GM21576 (cell line): ENCODE measurements at regions not wholly inside any gene's neighbourhood (a gene's known extent, or its start where the extent isn't known, plus 50 kb on each side); places are given as distances from the start of the nearest gene placed in this dataset.

Experiments
- ATAC-seq: cut with Tn5 transposase; IDR thresholded peaks from one replicate; pipeline ENCODE4 v1.9.1; 2021; ENCODE audit warnings: mild to moderate bottlenecking, moderate library complexity; ENCODE audit not compliant: unreplicated experiment

DNA sequence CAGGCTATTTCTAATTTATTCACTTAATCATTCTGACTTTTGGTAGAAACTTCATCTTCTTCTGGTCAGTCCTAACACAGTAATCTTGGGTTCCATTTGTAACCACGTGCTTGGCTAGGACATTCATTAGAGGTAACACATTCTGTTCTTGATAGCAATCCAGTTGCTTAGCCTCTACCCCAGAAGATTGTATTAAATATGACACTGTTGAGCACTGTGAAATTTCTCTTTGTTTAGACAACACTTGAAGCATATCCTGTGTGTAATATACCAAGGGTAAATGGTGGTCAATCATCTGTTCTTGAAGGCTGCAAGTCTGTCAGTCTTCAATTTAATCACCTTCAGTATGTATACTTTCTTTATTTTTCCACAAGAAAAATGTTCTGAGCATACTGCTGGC is 523.0 kb downstream of the ANKRD50 start:
- no peak for ATAC-seq

GRCh38 chr4:124191329-124191728 is 521.2 kb downstream of the ANKRD50 start:
- ATAC-seq, result no peak

GRCh38 chr4:124192544-124192943 is 520.0 kb downstream of the ANKRD50 start:
- no peak for ATAC-seq

DNA sequence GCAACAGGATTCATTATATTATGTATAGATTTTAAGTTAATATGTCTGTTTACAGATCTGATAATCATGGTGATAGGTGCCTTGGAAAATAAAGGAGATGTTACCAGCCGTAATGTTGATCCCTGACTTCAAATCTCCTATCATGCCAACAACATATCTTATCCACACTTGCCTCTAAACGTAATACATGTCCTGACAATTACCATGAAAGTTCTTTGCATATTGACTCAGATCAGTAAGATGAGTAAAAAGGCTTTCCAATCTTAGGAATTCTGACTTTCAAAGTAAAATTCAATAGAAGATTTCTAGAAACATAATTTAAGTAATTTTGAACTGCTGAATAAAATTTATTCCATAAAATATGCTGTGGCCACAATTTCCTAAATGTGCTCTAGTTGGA is 513.3 kb downstream of the ANKRD50 start:
- no peak for ATAC-seq

DNA sequence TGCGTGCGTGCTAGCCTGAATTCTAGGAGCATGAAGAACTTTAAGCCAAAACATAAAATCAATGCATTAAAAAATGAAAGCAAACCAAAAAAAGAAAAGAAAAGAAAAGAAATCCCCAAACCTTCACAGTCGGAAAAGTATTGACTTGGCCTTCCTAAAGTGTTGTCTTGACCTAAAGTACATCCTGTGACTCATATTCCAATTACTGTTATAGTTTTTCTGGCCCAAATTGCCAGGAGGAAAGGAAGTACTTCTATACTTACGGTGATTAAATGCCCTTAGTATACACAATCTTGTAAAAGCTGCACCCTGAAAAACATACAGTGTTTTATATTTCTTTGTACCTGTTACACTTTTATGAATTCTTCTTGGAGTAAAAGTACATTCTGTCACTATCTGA is 512.8 kb downstream of the ANKRD50 start:
- no peak for ATAC-seq

DNA sequence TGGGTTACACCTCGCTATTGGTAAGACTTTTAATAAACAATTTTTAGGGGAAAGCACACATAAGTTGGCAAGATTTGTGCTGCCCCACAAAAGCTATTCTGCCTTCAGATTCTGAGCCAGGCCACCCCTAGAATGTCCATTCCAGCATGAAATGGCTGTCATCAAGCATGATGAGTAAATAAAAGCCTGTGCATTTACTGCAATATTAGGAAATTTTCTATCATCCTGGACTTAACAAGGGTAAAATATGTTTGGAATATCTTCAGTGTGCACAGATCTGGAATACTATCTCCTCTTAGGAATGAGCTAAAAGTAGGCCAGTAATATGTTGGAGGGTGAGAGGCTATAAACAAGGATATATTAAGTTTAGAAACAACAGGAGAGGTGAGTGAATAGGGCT is 510.9 kb downstream of the ANKRD50 start:
- ATAC-seq, result no peak

- ATAC-seq, result no peak
Observed at GRCh38 chr4:124202099-124202498, 510.4 kb downstream of the ANKRD50 start.

DNA sequence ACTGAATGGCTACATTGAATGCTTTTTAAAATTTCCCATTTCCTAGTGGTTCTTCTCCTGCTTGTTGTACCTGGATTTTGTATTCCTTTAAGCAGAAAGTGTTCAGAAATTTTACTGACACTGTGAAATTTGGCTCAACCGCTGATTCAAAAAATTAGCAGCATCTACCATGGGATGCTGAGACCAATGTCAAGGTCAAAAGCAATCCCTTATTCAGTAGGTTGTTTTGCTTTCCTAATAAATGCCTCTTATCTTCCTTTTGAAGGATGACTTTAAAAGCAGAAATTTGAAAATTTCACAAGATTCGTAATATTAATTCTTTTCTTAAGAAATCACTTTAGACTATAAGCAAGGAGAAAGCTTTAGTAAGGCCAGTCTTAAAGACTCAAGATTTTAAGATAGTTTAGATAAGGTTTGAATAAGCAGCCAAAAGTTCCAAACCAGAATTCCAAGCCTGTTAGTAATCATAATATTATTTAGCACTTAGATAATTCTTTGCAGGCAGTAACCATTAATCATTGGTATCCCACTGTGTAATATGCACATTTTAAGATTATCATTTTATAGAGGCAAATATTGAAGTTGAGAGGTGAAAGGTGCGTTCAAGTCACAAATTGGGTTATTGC is 508.8 kb downstream of the ANKRD50 start:
- ATAC-seq, result no peak

- ATAC-seq, result no peak
Observed at GRCh38 chr4:124206779-124207605, 505.5 kb downstream of the ANKRD50 start.

- no peak for ATAC-seq
Observed at GRCh38 chr4:124209211-124209610, 503.3 kb downstream of the ANKRD50 start.

GRCh38 chr4:124209626-124210025 is 502.9 kb downstream of the ANKRD50 start:
- ATAC-seq, result no peak

- ATAC-seq, result no peak
Observed at GRCh38 chr4:124210746-124211145, 501.8 kb downstream of the ANKRD50 start.

DNA sequence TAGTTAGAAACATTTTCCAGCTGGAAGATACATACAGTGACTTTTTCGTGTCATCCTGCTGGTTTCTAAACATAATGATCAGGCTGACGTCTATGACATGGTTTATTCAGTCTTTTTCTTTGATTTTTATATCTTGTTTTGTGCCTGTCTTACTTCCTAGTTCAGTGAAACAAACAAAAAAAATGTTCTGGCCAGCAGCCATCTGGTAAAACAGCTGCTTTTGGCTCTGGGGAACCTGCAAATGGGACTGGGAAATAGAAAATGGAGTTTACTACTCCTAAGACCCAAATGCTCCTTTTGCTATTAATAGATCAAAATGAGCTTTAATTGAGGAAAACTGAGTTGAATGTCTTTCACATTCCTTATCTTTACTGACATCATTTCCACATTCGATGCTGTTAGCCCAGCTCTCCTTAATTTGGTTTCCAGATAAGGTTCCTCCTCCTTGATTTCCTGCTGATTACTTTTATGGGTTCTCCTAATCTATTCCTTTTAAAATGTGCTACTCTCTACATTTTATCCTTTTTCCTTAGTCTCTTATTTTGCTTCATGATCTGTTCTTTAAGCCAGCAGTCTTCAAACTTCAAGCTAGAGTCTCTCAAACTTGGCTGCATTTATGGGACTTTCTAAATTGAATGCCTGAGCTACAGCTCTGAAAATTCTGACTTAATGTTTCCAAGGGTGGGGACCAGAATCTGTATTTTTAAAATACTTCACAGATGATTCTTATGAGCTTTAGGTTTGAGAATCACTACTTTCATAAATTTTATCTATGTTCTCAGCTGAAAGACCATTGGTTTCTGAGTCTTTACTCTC is 499.5 kb downstream of the ANKRD50 start:
- no peak for ATAC-seq

DNA sequence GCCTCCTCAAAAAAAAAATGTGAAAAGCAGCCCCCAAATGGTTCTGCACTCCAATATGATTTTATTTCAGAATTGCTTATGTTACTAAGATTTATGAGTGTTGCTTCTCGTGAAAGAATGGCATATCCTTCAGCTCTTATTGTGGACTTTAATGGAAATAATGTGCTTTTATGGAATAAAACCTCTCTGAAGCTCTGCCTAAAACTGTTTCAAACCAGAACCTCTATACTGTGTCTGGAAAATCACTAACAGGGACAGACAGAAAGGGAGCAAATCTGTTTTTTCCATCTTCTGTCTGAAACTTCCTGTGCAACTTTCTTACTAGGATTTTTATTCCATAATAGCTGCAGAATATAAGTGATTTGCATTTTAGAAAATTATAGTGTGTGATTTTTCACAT is 493.1 kb downstream of the ANKRD50 start:
- ATAC-seq, result no peak

- ATAC-seq, result no peak
Observed at GRCh38 chr4:124224256-124224655, 488.3 kb downstream of the ANKRD50 start.

- no peak for ATAC-seq
Observed at GRCh38 chr4:124227981-124228380, 484.6 kb downstream of the ANKRD50 start.

- no peak for ATAC-seq
Observed at GRCh38 chr4:124230268-124230667, 482.3 kb downstream of the ANKRD50 start.

GRCh38 chr4:124234771-124235170 is 477.8 kb downstream of the ANKRD50 start:
- no peak for ATAC-seq

GRCh38 chr4:124243671-124244366 is 468.7 kb downstream of the ANKRD50 start:
- no peak for ATAC-seq

GRCh38 chr4:124253080-124253479 is 459.5 kb downstream of the ANKRD50 start:
- no peak for ATAC-seq
